Forelimb muscle (tissue), 1 donor: ENCODE measurements at regions not wholly inside any gene's neighbourhood (a gene's known extent, or its start where the extent isn't known, plus 50 kb on each side); places are given as distances from the start of the nearest gene placed in this dataset.
A peak's percentile ranks its signal among the peaks of the same experiment; 100 is the strongest.

Source experiments
- DNase-seq: peaks from one replicate; pipeline ENCODE4 v3.0.0-alpha.2; 2013; ENCODE audit warnings: low read depth

DNA sequence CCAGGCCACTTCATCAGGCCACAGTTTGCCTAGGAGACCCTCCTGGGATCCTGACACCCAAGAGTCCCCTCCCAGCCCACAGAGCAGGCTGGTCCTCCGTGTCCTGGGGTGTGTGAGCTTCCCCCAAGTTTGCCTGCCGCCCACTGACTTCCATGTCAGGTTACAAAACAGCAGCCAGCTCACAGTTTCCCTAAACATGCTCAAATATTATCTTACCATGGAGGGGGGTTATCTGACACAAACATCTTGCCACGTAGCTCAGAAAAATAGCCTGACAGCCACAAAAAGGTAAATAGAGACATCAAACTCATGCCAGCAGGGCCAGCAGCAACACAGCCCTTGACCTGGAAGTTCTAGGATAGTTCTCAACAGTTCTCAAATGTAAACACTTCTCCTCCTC lies 346.5 kb downstream of the TNS1 start:
- DNase-seq = no peak

DNA sequence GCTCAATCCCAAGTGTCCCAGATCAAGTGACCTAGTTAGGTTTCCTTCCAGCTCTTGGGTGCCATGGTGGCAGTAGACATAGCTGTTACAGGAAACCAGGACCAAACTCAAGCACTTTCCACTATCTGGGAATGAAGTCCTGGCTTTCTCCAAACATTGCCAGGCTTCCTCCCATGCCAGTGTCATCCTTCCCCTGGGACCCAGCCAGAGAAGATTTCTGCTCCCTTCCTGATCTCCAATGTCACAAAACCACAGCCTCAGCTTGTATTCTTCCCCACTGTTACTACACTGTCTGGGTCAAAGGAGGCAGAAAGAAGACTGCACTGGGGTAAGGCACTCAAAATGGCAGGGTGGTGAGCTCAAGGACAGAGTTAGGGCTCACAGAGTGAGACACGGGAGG lies 347.1 kb downstream of the TNS1 start:
- no peak for DNase-seq

DNA sequence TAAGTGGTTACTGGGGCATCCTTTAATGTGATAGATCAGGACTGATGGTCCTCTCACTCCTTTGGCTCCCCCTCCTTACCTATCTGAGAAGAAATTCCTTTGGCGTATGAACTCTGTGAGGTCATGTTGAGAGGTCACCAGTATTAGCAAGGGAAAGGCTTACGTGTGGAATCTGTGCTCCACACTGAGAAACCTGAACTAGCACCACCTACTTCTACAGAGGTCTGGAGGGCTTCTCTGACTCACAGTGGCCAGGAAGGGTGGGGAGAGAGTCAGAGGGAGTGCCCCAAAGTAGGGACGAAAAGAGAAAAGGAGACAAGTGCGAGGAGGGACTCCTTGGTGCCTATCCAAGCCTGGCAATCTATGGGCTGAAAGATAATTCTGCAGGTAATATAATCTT lies 348.6 kb downstream of the TNS1 start:
- DNase-seq = no peak

DNA sequence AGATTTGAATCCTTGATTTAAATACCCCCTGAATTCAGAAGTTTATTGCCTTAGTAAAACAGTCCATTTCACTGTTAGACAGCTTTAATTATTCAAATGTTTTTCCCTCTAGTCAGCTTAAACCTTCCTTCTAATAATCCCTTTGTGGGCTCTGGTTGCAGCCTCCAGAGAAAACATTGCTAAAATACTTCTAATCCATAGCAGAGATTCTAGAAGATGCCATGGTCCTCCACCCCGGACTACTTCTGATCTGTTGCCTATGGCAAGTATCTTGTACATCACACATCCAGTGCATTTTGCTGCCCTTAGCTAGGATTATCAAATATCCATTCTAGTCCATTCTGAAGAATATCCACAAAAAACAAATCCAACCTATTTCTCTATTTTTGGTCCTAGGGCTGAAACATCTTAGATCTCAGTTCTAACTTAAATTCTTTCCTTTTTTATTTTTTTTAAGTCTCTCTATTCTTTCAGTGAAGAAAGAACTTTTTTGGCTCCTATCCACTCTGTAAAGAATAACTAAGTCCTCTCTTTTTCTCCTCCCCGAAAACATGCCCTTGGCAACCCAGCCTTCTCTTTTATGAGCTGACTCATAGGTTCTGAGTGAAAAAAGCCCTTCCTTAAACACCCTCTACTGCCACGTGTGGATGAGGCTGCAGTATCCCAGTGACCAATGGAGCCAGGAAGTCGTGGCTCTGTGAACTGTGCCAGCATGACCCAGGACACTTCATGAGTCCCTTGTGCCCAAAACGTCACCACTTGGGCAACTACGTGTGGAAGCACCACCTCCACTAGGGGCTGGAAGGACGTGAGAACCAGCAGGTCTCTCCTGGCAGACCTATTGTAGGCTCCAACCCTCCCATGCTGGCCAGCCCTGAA lies 349.8 kb downstream of the TNS1 start:
- no peak for DNase-seq

DNA sequence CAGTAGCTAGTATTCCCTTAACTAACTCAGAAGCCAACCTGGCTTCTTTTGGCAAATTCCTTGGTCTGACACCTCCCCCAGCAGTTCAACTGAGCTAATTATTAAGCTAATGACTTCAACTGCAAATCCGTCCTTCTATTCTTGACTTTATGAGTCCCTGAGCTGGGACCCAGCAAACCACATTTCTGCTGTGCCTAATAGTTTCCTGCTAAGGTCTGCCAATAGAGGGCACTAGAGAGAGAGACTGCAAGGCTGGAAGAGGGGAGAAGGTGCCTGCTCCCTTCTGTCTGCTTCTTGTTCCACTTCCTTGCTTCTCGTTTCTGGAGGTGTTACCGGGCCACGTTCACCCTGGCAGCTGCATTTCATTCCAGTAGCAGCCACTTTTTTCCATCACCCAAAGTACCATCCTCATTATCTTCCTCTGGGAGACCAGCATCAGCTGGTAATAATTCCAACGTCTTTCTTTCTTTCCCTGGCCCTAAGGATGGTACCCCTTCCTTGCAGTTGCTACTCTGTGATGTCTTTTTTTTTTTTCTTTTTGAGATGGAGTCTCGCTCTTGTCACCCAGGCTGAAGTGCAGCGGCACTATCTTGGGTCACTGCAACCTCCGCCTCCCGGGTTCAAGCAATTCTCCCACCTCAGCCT lies 352.0 kb downstream of the TNS1 start:
- DNase-seq = no peak

DNA sequence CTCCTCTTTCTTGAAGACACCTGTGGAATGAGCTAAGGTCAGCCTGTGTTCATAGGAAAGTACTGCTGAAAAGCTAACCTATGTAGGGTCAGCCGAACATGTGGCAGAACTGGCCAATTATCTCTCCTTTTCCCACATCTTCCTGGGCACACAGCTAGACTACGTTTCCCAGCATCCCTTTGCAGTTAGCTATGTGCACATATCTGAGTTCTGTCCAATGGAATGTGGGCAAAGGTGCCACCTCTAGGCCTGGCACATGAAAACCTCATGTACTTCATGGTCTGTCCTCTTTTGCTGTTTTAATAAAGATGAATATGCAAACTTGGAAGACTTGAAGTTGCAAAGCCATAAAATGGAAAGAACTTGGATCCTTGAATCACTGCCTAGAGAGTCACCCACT lies 352.6 kb downstream of the TNS1 start:
- no peak for DNase-seq

DNA sequence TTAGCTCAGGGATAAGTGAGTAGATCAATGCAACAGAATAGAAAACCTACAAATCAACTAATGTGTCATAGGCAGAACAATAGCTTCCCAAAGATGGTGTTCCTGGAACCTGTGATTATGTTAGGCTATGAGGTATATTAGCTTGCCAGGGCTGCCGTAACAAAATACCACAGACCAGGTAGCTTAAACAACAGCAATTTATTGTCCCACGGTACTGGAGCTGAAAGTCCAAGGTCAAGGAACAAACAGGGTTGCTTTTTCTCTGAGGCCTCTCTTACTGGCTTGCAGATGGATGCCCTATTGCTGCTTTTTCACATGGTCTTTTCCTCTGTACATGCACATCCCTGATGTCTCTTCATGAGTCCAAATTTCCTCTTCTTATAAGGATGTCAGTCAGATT lies 354.9 kb downstream of the TNS1 start:
- no peak for DNase-seq

DNA sequence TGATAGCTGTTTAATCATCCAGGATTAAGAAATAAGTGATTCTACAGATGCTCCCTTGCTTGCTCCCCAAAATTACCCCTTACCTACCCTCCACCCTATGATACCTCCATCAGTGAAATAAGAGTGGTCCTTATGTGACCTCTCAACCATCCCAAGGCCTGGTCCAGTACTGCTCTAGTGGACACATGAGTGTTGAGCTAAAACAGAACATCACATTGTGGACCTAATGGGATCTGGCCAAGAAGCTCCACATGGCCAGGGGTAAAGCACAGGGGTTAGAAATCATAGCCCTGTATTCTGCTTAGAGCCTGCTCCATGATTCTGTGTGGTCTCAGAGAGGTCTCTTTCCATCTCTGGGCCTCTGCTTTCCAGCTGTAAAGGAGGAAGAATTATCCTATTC lies 355.6 kb downstream of the TNS1 start:
- no peak for DNase-seq

DNA sequence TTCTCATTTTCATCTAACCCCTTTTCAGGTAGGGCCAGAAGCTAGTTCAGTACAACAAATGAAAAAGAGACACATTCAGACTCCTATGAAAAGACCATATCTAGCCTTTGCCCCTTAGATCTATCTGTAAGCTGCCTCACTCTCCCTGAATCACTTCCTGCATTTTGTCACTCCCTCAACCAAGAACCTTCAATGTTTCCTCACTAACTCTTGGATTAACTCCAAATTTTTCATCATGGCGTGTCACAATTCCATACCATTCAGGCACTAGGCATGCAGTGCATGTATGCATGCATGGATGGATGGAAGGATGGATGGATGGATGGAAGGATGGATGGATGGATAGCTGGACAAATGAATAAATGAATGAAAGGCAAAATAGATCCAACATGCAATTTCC lies 356.9 kb downstream of the TNS1 start:
- no peak for DNase-seq

DNA sequence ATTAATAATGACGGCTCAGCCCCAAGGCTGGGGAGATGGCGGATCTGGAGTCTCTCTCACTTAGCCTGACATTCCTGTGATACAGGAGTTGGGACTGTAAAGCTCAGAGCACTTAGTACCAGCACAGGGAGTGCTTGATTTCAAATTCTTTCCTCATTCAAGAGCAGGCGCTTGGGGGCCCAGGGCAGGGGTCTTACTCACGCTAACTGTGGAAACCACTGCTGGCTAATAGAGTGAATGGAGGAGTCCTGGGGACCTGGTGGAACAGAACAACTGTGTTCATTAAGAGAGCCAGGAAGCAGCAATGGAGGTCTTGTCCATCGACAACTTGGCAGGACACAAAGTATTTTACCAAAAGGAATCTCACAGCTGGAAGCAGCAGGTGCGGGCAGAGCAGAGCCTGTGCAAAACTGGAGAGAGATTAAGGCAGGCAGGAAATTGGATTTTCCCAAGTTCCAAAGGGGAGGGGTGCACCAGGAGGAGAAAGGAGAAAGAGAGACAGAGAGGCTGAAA lies 358.9 kb downstream of the TNS1 start:
- peak; percentile 63 for DNase-seq

DNA sequence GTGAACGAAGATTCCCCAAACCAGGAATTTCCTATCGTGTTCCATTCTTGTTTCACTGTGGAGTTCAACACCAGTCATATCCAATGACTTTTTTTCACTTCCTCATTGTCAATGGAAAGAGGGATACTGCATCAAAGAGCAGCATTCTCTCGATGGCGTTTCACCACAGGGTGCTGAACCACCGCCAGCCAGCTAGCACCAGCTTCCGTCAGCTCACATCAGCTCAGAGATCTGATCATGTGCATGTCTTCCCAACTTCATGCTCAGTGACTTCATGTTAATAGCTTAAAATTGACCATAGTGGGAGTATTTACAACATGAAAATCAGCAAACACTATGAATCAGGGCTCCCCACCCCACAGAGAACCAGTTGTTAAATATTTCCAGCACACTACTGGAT lies 359.9 kb downstream of the TNS1 start:
- no peak for DNase-seq

DNA sequence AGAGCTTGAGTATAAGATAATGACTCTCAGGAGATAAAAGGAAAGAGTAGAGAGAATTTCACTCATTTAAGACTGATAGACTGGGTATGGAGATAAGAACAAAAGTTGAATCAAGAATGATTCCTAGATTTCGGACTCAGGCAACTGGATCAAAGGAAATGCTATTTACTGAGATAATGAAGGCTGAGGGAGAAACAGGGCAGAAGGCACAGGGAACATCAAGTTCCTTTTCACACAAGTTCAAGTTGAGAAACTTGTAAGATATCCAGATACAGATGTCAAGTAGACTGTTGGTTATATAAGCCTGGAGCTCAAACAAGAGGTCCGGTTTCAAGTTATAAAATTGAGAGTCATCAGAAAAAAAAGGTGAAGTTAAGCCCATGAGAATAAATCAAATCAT lies 360.8 kb downstream of the TNS1 start:
- DNase-seq = no peak

DNA sequence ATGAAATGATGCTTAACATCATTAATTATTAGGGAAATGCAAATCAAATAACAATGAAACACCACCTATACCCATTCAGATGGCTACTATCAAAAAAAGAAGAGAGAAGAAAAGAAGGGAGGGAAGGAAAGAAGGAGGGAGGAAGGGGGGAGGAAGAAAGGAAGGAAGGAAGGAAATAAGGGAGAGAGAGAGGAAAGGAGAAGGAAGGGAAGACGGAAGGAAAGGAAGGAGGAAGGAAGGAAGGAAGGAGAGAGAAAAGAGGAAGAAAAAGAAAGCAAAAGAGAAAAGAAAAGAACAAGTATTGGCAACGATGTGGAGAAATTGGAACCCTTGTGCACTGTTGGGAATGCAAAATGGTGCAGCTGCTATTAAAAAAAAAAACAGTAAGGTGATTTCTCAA lies 363.3 kb downstream of the TNS1 start:
- DNase-seq = no peak

DNA sequence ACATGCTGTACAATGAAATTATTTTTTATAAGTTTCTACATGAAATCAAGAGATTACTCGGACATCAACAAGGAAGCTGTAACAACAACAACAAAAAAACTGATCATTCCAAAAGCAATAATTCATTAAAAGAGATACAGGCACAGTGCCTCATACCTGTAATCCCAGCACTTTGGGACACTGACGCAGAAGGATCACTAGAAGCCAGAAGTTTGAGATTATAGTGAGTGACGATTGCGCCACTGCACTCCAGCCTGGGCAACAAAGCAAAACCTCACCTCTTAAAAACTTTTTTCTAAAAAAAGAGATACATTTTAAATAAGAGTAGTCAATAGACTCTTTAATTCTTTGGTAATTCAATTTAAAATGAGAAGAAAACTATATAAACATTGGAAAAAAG lies 364.3 kb downstream of the TNS1 start:
- no peak for DNase-seq

DNA sequence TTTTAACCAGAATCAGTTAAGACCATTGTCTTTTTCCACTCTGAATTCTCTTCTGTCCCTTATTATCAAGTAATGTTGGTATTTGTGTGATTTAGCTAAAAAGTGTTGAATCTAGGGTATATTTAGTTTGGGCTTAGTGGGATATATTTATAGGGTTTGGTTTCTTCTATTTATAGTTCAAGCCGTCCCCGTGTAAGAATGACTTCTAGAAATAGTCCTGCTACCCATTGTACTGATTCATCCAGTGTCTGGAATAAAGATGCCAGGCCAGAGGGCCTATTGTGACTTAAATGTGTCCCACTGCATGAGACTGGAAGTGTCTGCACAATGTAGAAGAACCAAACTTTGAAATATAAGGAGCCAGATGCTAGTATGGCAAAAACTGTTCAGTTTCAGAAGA lies 364.8 kb downstream of the TNS1 start:
- DNase-seq = no peak

DNA sequence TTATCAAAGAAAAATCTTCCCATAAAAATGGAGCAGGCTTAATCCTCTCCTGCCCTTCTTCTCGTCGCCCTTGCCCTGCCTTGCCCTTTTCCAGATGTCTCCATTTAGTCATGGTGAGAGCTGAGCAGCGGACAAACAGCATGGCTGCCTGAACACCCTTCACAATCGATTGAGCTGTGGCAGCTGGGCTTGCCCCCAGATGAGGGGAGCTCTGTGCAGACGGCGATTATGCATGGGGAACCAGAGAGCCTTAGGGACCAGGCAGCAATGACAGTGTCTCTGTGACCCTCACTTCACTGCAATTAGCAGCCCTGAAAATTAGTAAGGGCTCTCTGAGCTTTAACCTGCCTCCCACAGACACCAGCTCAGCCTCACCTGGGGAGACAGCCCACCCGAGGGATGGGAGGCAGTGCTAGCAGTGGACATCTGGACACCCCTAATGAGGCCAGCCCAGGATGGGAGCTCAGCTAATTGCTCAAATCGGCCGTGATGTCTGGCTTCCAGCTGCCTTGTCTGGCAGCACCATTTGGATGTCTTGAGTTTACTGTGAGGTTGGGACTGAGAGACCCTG lies 365.7 kb downstream of the TNS1 start:
- no peak for DNase-seq

DNA sequence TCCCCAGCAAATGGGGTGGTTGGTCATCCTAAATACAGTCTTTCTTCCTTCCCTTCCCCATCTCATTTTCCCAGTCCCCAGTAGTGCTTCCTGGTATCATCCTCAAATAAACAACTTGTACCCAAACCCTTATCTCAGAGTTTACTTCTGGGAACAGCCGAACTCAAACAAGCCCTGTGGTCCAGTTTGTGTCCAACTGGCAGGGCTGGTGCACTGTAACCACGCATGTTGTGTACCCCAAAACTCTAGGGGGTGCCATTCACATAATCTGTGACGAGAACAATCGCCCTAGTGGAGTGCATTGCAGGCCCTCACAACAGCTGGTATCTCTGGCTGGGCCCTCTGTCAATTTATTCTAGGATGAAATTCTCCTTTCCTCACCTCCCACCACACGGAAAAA lies 366.2 kb downstream of the TNS1 start:
- DNase-seq = no peak

DNA sequence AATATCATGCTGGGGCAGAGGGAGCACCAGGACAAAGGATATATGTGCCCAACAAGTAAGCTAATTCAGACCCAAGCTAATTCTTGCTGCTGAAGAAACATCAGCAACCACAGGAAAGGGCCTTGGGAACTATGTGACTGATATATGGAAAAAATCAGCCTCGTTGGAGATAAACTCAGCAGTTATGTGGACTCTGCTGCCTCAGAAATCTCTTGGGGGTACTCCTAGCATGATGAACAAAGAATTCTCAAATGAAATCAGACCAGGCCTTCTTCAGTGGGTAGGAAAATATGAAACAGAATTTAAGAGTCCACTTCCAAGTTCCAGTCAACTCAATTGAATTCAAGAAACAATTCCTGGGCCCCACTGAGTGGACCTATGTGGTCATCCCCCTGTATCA lies 367.9 kb downstream of the TNS1 start:
- DNase-seq = no peak

DNA sequence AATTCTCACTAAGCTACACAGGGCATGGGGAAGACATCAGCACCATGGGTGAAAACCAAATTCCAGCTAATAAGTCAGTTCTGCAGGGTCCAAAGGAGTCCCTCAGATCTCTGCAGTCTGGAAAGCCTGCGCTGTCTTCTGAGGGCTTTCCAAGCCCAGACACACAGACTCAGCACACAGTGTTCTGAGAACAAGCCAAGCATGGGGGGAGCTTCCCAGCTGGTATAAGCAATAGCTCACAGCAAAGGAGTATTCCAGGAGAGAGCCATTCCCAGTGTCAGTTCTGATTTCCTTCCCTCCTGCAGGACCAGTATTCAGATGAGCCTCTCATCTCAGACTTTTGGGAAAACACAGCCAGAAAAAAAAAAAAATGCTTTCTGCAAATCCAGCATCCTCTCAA lies 370.8 kb downstream of the TNS1 start:
- DNase-seq = no peak

DNA sequence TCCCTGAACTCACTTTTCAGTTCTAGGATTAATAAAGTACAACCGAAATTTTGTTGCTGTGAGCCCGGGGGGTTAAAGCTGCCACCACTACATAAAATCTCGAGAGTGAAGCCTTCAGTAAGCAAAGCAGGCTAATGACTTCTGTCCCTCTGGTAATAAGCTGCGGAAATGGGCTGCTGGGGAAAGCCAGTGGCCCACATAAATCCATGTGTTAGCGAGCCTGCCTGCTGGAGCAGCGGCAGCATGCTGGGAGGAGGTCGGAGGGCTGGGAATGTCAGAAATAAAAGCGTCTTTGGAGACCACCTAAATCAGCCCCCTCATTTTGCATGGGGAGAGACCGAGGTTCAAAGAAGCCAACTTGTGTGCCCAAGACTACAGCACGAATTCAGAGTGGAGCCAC lies 371.7 kb downstream of the TNS1 start:
- DNase-seq = no peak

DNA sequence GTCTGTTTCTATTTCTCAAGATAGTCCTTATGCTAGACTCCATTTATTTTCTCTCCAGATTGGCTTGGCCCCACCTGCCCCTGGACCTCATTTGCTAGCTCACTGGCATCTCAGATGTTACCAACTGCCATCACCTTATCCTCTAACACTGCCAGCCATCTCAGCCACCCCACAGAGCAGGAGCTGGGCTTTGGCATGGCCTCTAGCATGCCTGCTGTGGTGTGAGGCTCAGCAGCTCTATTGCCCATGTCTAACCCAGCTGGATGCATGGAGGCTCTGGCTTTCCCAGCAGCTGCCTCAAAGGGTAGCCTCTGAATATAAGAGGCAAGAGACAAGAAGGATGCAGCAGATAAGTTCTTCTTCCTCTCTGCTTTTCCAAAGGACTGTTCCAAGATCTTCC lies 373.4 kb downstream of the TNS1 start:
- DNase-seq = no peak

DNA sequence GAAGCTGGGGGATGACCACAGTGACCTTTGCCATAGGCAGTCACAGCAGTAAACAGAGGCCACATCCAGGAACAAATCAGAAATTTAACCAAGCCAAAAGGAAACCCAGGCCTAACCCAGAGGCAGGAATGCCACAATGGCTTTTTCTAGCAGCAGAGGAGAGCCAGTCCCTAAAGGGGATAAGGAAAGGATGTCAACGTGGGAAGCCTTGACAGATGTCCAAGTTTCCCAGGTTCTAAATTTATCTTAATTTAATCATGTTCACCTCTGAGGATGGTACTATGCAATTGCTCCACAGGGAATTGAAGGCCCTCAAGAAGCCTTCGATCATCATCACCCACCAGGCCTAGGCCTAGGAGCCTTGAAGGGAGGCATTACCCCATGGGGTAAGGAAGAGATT lies 374.7 kb downstream of the TNS1 start:
- no peak for DNase-seq

DNA sequence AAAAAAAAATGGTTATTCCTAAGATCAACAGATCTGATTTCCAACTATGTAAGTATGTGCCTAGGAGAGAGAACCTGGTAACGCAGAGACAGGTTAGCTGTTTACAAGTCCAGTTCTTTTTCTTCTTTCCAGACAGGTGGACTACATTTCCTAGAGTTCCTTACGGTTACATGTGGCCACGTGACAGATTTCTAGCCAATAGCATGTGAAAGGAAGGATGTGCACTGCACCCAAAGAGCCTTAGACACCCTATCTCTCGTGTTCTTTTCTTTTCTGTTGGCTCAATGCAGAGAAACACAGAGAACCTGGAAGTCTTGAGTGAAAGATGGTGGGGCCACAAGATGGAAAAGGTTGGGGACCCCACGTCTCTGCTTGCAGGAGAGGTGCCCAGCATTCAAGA lies 375.9 kb downstream of the TNS1 start:
- no peak for DNase-seq
